Panc1 (cell line): ENCODE measurements at regions not wholly inside any gene's neighbourhood (a gene's known extent, or its start where the extent isn't known, plus 50 kb on each side); places are given as distances from the start of the nearest gene placed in this dataset.

ENCODE experiments used
- ATAC-seq: fragments of 200-7000 bp; cut with Tn5 transposase; 2 replicates; pipeline ENCODE4 v1.9.1; 2020; ENCODE audit warnings: mild to moderate bottlenecking, moderate library complexity
- BruUV-seq: library from RNA; stranded (reverse); fragments of 400-500 nt; replicated peaks from 2 replicates; lab custom pipeline; 2021; lab: Mats Ljungman, UMichigan
- CTCF ChIA-PET: fragments of 300-600 bp; sonication (Branson Sonifier 250); formaldehyde crosslinking; loops from one replicate; lab custom pipeline; 2022; ENCODE audit warnings: antibody characterized with exemption; lab: Charles Lee
- POLR2A ChIA-PET: fragments of 300-600 bp; sonication (Branson Sonifier 250); formaldehyde crosslinking; loops from one replicate; lab custom pipeline; 2022; ENCODE audit warnings: antibody characterized with exemption; lab: Charles Lee
- DNase-seq: peaks from one replicate; pipeline ENCODE4 v3.0.0-alpha.2; 2010; ENCODE audit warnings: low read depth, low spot score
- H3K27ac ChIP-seq: 2 replicates; pipeline ENCODE4 v1.5.1; 2011; ENCODE audit warnings: mild to moderate bottlenecking, low read length, inconsistent platforms
- H3K27me3 ChIP-seq: fragments of 200-500 bp; sonication (Bioruptor generic); 2 replicates; pipeline ENCODE4 v1.6.0; 2014; ENCODE audit warnings: low read length, inconsistent platforms; ENCODE audit not compliant: control insufficient read depth, insufficient read depth
- H3K36me3 ChIP-seq: fragments of 200-500 bp; sonication (Bioruptor generic); 2 replicates; pipeline ENCODE4 v1.5.1; 2014; ENCODE audit warnings: inconsistent platforms, mild to moderate bottlenecking, low read length, moderate library complexity; ENCODE audit not compliant: control insufficient read depth, insufficient read depth
- H3K4me1 ChIP-seq: 2 replicates; pipeline ENCODE4 v1.5.1; 2011; ENCODE audit warnings: inconsistent platforms, mild to moderate bottlenecking, low read length, moderate library complexity; ENCODE audit not compliant: control insufficient read depth, insufficient read depth
- H3K4me3 ChIP-seq, 2 experiments: 2 replicates each; pipeline ENCODE4 v1.5.1; 2011 to 2012; ENCODE audit warnings: low read depth in 2 of 2, low read length in 2 of 2, mild to moderate bottlenecking in 2 of 2, inconsistent platforms in 1 of 2, moderate library complexity in 1 of 2
- H3K9me3 ChIP-seq: fragments of 200-500 bp; sonication (Bioruptor generic); 2 replicates; pipeline ENCODE4 v1.5.1; 2014; ENCODE audit warnings: low read depth, mild to moderate bottlenecking, inconsistent platforms, low read length, moderate library complexity; ENCODE audit not compliant: control insufficient read depth, insufficient read depth
- CTCF ChIP-seq: fragments of 450-650 bp; IDR thresholded peaks from 2 replicates; pipeline ENCODE4 v1.5.1; 2017; ENCODE audit warnings: mild to moderate bottlenecking
- POLR2AphosphoS5 ChIP-seq: IDR thresholded peaks from 2 replicates; pipeline ENCODE4 v1.6.1; 2012; ENCODE audit warnings: mild to moderate bottlenecking, low read depth, low read length, moderate library complexity
- SIN3A ChIP-seq: IDR thresholded peaks from 2 replicates; pipeline ENCODE4 v1.6.1; 2012; ENCODE audit warnings: low read depth, mild to moderate bottlenecking, low read length, moderate library complexity, borderline replicate concordance; ENCODE audit not compliant: insufficient read depth
- TCF7L2 ChIP-seq: IDR thresholded peaks from 2 replicates; pipeline ENCODE4 v1.6.1; 2011; ENCODE audit warnings: mild to moderate bottlenecking, low read depth, low read length, inconsistent platforms
- in situ Hi-C: cut with HindIII; loops from 2 replicates; pipeline ENCODE4 v1.10.0; 2016; ENCODE audit warnings: low sequenced_read_pairs, low pct_unique_long_range_greater_than_20kb
- intact Hi-C: fragments of 100-400 bp; cut with micrococcal nuclease; formaldehyde crosslinking; loops from one replicate; pipeline ENCODE4 v1.10.0; 2022; ENCODE audit not compliant: unreplicated experiment
- TF ChIP-seq, protein P1 (sequence below), 2 experiments: IDR thresholded peaks; 2 replicates each; pipeline ENCODE4 v1.6.1; 2011 to 2012; ENCODE audit warnings: low read depth in 2 of 2, control low read depth in 1 of 2, low read length in 1 of 2, mild to moderate bottlenecking in 1 of 2, moderate library complexity in 1 of 2; ENCODE audit not compliant: insufficient read depth in 1 of 2

GRCh38 chr2:104344985-104345384 is 508.9 kb upstream of the POU3F3 start:
- Histone ChIP-seq H3K9me3 (no peaks in the 10 kb centered on the region), H3K4me1 (no peaks in the 10 kb centered on the region), H3K27ac (no peak overlapping the region), H3K27me3 (no peaks in the 10 kb centered on the region), H3K36me3 (no peaks in the 10 kb centered on the region), H3K4me3 (no peak overlapping the region)
- CTCF ChIA-PET: no interaction called here
- TF ChIP-seq, protein P1, sequence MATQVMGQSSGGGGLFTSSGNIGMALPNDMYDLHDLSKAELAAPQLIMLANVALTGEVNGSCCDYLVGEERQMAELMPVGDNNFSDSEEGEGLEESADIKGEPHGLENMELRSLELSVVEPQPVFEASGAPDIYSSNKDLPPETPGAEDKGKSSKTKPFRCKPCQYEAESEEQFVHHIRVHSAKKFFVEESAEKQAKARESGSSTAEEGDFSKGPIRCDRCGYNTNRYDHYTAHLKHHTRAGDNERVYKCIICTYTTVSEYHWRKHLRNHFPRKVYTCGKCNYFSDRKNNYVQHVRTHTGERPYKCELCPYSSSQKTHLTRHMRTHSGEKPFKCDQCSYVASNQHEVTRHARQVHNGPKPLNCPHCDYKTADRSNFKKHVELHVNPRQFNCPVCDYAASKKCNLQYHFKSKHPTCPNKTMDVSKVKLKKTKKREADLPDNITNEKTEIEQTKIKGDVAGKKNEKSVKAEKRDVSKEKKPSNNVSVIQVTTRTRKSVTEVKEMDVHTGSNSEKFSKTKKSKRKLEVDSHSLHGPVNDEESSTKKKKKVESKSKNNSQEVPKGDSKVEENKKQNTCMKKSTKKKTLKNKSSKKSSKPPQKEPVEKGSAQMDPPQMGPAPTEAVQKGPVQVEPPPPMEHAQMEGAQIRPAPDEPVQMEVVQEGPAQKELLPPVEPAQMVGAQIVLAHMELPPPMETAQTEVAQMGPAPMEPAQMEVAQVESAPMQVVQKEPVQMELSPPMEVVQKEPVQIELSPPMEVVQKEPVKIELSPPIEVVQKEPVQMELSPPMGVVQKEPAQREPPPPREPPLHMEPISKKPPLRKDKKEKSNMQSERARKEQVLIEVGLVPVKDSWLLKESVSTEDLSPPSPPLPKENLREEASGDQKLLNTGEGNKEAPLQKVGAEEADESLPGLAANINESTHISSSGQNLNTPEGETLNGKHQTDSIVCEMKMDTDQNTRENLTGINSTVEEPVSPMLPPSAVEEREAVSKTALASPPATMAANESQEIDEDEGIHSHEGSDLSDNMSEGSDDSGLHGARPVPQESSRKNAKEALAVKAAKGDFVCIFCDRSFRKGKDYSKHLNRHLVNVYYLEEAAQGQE (IDR thresholded peaks at IDR 0.05; ENCODE audit: insufficient read depth in 1 of 2, low read depth in 2 of 2, low read length in 1 of 2): no peak
- TF ChIP-seq SIN3A (no peak), POLR2AphosphoS5 (no peak), TCF7L2 (no peak), CTCF (no peak)
- no peak for ATAC-seq
- POLR2A ChIA-PET: no interaction called here
- BruUV-seq: no TSS peak
- no peak for DNase-seq
- intact Hi-C loops (no loop called here), in situ Hi-C loops (no loop called here)

DNA sequence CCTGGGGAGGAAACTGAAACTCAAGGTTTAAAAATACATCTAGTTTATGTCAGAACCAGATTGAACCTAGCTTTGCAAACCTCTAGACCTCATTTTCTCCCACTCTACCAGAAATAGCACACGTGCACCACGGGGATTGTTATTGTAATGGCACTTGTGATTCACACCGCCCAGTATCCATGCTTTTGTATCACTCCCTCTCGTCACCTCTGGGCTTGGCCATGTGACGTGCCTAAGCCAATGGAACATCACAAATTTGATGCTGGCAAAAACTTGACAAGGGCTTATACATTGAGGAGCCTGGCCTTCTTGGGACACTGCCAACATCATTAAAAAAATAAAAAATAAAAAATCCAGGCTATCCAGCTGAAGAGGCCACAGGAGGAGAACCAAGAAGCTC is 495.8 kb upstream of the POU3F3 start:
- Histone ChIP-seq H3K4me1 (no peaks in the 10 kb centered on the region), H3K9me3 (no peaks in the 10 kb centered on the region), H3K27me3 (no peaks in the 10 kb centered on the region), H3K36me3 (no peaks in the 10 kb centered on the region), H3K27ac (no peak overlapping the region), H3K4me3 (no peak overlapping the region)
- no TSS peak for BruUV-seq
- TF ChIP-seq POLR2AphosphoS5: no peak
- no peak for TF ChIP-seq TCF7L2
- no peak for TF ChIP-seq CTCF
- TF ChIP-seq, protein P1 (IDR thresholded peaks at IDR 0.05; ENCODE audit: insufficient read depth in 1 of 2, low read depth in 2 of 2, low read length in 1 of 2): no peak
- TF ChIP-seq SIN3A: no peak
- in situ Hi-C loops (no loop called here), intact Hi-C loops (no loop called here)
- DNase-seq: no peak
- ATAC-seq: no peak
- ChIA-PET POLR2A (no interaction called here), CTCF (no interaction called here)
